Stimulated activated CD4-positive, alpha-beta T cell treated with anti-CD3 and anti-CD28 coated beads, Interleukin-1b, Interleukin-23, amount 100 ng/mL, for 24 hours (primary cell): ENCODE measurements at regions not wholly inside any gene's neighbourhood (a gene's known extent, or its start where the extent isn't known, plus 50 kb on each side); places are given as distances from the start of the nearest gene placed in this dataset.
"Not testable (repeated sequence)": the region's sequence is repeated elsewhere in the genome, so short reads cannot be mapped to it uniquely, and the experiment has no call there.

Experiments
- DNase-seq, 4 experiments: peaks; one replicate each; pipeline ENCODE4 v3.0.0-alpha.2; 2020; ENCODE audit warnings: low read depth in 4 of 4, low spot score in 1 of 4

- no peak for DNase-seq
Measured at GRCh38 chr7:68770649-68771048, 827.6 kb upstream of the AUTS2 start.

- DNase-seq = no peak
Measured at GRCh38 chr7:68776326-68776725, 821.9 kb upstream of the AUTS2 start.

- DNase-seq = no peak
Measured at GRCh38 chr7:68783684-68784083, 814.6 kb upstream of the AUTS2 start.

- no peak for DNase-seq
Measured at GRCh38 chr7:68785036-68785435, 813.2 kb upstream of the AUTS2 start.

- DNase-seq = no peak
Measured at GRCh38 chr7:68787566-68787965, 810.7 kb upstream of the AUTS2 start.

- DNase-seq = not testable (repeated sequence)
Measured at GRCh38 chr7:68788529-68788928, 809.7 kb upstream of the AUTS2 start.

GRCh38 chr7:68789597-68789996 is 808.7 kb upstream of the AUTS2 start:
- no peak for DNase-seq

GRCh38 chr7:68792351-68792750 is 805.9 kb upstream of the AUTS2 start:
- DNase-seq = no peak

- DNase-seq = no peak
Measured at GRCh38 chr7:68793513-68793912, 804.8 kb upstream of the AUTS2 start.

- DNase-seq = no peak
Measured at GRCh38 chr7:68800316-68800715, 798.0 kb upstream of the AUTS2 start.

GRCh38 chr7:68805159-68805558 is 793.1 kb upstream of the AUTS2 start:
- DNase-seq = no peak

- DNase-seq = no peak
Measured at GRCh38 chr7:68807666-68808065, 790.6 kb upstream of the AUTS2 start.

- no peak for DNase-seq
Measured at GRCh38 chr7:68813551-68814080, 784.7 kb upstream of the AUTS2 start.

GRCh38 chr7:68816491-68816890 is 781.8 kb upstream of the AUTS2 start:
- DNase-seq = no peak

- DNase-seq = no peak
Measured at GRCh38 chr7:68820321-68820720, 778.0 kb upstream of the AUTS2 start.

- no peak for DNase-seq
Measured at GRCh38 chr7:68821846-68822245, 776.4 kb upstream of the AUTS2 start.

GRCh38 chr7:68823996-68824780 is 774.1 kb upstream of the AUTS2 start:
- DNase-seq = no peak

- no peak for DNase-seq
Measured at GRCh38 chr7:68828575-68828974, 769.7 kb upstream of the AUTS2 start.

- DNase-seq = no peak
Measured at GRCh38 chr7:68833422-68833821, 764.9 kb upstream of the AUTS2 start.

- DNase-seq = no peak
Measured at GRCh38 chr7:68839014-68839413, 759.3 kb upstream of the AUTS2 start.

GRCh38 chr7:68840991-68841390 is 757.3 kb upstream of the AUTS2 start:
- DNase-seq = no peak

- not testable (repeated sequence) for DNase-seq
Measured at GRCh38 chr7:68843985-68844384, 754.3 kb upstream of the AUTS2 start.

GRCh38 chr7:68846811-68847325 is 751.4 kb upstream of the AUTS2 start:
- no peak for DNase-seq
